Cardiac muscle cell (in vitro differentiated cells and primary cell): ENCODE measurements at regions not wholly inside any gene's neighbourhood (a gene's known extent, or its start where the extent isn't known, plus 50 kb on each side); places are given as distances from the start of the nearest gene placed in this dataset.

ENCODE experiments used
- DNase-seq, 2 donors: peaks; one replicate each; pipeline versions ENCODE4 v3.0.0 to v3.0.0-alpha.2; 2010 to 2017; ENCODE audit warnings: low read depth in 1 of 2, low spot score in 1 of 2
- H3K27ac ChIP-seq: fragments of 200-600 bp; sonication (generic); 2 replicates; pipeline ENCODE4 v1.5.1; 2016
- H3K27me3 ChIP-seq: fragments of 200-600 bp; sonication (generic); 2 replicates; pipeline ENCODE4 v1.6.0; 2016; ENCODE audit warnings: control low read depth
- H3K36me3 ChIP-seq: fragments of 200-600 bp; sonication (generic); 2 replicates; pipeline ENCODE4 v1.5.1; 2016; ENCODE audit warnings: control low read depth
- H3K4me1 ChIP-seq: fragments of 200-600 bp; sonication (generic); 2 replicates; pipeline ENCODE4 v1.8.1; 2017; ENCODE audit warnings: low read depth, mild to moderate bottlenecking, mixed run types
- H3K4me3 ChIP-seq: fragments of 200-600 bp; sonication (generic); 2 replicates; pipeline ENCODE4 v1.5.1; 2016; ENCODE audit warnings: mild to moderate bottlenecking
- H3K9me3 ChIP-seq: fragments of 200-600 bp; sonication (generic); 2 replicates; pipeline ENCODE4 v1.5.1; 2017; ENCODE audit warnings: low read depth, mild to moderate bottlenecking, control low read depth
- TF ChIP-seq, protein P1 (sequence below): IDR thresholded peaks from 2 replicates; pipeline ENCODE4 v1.5.1; 2012; ENCODE audit warnings: low read depth, mild to moderate bottlenecking, low read length

DNA sequence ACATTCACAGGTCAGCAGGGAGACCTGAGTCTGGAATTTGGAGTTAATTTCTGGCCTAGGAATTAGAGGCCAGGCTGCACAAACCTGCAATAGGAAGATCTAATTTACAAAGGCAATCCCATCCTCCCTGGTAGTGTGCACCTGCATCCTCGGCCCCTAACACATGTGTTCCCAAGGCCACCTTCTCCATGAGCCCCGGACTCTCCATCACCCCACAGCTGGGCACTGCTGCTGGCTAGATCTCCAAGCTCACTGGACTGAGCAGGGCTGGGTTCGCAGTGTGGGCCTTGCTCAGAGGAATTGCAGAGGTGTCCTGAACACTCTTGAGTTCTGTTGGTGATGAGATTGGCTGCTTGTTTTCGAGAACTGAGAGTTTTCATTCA, 162.6 kb upstream of the TWIST2 start:
- no peaks in the 10 kb centered on the region for H3K4me1 ChIP-seq
- TF ChIP-seq, protein P1, sequence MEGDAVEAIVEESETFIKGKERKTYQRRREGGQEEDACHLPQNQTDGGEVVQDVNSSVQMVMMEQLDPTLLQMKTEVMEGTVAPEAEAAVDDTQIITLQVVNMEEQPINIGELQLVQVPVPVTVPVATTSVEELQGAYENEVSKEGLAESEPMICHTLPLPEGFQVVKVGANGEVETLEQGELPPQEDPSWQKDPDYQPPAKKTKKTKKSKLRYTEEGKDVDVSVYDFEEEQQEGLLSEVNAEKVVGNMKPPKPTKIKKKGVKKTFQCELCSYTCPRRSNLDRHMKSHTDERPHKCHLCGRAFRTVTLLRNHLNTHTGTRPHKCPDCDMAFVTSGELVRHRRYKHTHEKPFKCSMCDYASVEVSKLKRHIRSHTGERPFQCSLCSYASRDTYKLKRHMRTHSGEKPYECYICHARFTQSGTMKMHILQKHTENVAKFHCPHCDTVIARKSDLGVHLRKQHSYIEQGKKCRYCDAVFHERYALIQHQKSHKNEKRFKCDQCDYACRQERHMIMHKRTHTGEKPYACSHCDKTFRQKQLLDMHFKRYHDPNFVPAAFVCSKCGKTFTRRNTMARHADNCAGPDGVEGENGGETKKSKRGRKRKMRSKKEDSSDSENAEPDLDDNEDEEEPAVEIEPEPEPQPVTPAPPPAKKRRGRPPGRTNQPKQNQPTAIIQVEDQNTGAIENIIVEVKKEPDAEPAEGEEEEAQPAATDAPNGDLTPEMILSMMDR: no peak
- H3K27me3 ChIP-seq: no peaks in the 10 kb centered on the region
- no peaks in the 10 kb centered on the region for H3K9me3 ChIP-seq
- DNase-seq: no peak
- no peak overlapping the region for H3K4me3 ChIP-seq
- H3K27ac ChIP-seq: no peak overlapping the region
- H3K36me3 ChIP-seq: no peaks in the 10 kb centered on the region

DNA sequence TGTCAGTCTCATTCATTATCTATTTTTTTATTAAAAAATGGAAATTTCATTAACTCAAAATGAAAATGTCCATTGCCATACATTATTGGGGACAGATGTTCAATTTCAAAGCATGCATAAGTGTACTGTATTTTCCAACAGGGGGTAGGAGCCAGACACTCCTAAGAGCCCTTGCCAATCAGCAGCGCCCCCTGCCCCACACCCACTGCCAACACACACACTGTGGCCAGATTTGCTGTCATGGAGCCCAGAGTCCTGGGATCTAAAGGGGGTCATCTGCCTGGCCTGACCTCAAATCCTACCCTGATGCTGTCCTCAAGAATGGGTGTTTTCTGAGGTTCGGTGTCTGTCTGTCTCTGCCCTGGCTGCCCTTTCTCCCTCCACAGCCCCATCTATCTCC, 162.2 kb upstream of the TWIST2 start:
- H3K27me3 ChIP-seq: no peaks in the 10 kb centered on the region
- no peaks in the 10 kb centered on the region for H3K9me3 ChIP-seq
- no peak for DNase-seq
- no peaks in the 10 kb centered on the region for H3K4me1 ChIP-seq
- TF ChIP-seq, protein P1: no peak
- no peak overlapping the region for H3K27ac ChIP-seq
- H3K36me3 ChIP-seq: no peaks in the 10 kb centered on the region
- no peak overlapping the region for H3K4me3 ChIP-seq

DNA sequence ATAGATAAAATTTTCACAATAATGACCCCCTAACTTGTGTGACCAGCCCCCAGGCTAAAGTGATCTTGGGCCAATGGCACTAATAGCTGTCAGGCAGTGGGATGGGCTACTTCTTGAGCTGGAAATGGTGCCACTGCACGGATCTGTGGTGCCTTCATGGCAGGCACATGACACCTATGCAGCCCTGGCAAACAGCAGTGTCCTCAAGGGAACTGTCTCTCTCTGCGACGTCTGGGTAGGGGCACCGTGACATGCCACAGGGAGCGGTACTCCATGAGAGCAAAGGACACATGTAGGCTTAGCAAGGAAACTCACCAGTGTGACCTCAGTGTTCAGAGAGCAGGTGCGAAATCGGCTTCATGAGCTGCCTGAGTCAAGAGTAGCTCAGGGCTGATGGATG, 161.7 kb upstream of the TWIST2 start:
- Histone ChIP-seq H3K27ac (no peak overlapping the region), H3K9me3 (no peaks in the 10 kb centered on the region), H3K4me3 (no peak overlapping the region), H3K4me1 (no peaks in the 10 kb centered on the region), H3K27me3 (no peaks in the 10 kb centered on the region), H3K36me3 (no peaks in the 10 kb centered on the region)
- TF ChIP-seq, protein P1: no peak
- DNase-seq: no peak

DNA sequence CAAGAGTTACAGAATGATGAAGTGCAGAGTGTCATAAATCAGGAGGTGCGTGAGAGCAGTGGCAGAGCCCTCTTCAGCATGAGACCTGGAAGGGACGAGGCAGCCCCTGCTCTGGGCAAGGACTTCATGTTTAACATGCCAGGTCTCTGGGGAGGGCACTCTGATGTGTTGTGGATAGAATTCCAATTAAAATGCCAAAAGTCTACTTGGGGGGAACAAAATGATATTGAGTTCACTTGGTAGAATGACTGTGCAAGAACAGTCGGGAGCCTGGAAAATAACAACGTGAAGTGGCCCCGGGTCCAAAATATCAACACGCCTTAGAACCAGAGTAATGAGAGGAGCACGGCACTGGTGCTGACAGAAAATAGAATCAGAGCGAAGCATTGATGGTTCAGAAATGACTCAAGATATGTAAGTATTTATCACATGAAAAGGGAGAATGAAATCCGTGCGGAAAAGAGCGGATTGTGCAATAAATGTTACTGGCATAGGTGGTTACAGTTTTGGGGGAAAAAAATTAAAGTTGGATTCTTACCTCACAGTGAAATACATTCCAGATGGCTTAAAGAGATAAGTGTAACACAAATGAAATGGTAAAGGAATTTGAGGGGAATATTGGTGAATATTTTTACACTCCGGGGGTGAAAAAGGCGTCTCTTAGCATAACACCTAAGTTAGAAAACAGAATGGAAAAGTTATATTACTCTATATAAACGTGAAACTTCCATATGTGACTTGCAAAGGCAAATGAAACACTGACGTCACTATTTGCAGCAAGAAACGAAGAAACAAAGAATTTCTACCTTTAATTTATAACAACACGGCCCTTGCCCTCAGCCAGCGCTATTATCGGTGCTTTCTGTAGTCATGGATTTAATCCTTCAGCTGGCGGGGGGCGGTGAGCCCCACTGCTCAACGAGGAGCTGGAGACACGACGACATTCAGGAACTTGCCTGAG, 159.4 kb upstream of the TWIST2 start:
- no peak for DNase-seq
- Histone ChIP-seq H3K27ac (no peak overlapping the region), H3K27me3 (no peaks in the 10 kb centered on the region), H3K4me3 (no peak overlapping the region), H3K36me3 (no peaks in the 10 kb centered on the region), H3K9me3 (no peaks in the 10 kb centered on the region), H3K4me1 (no peaks in the 10 kb centered on the region)
- TF ChIP-seq, protein P1: no peak

DNA sequence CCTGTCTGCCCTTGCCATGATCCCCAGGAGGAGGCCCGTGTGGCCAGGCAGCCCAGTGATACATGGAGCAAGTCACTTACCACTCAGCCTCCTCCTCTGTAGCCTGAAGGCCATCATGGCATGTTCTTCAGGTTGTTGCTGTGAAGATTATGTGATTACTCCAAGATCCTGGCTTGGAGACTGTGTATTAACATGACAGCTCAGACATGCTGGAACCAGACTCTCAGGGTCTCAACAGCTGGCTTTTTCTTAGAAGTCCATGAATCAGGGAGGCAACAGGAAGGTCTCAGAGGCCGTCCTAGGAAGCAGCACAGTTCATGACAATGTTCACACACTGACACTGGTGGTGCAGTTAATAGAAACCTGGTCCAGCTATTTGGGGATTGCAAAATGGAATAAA, 158.6 kb upstream of the TWIST2 start:
- TF ChIP-seq, protein P1: no peak
- Histone ChIP-seq H3K9me3 (no peaks in the 10 kb centered on the region), H3K27me3 (no peaks in the 10 kb centered on the region), H3K4me1 (no peaks in the 10 kb centered on the region), H3K27ac (no peak overlapping the region), H3K4me3 (no peak overlapping the region), H3K36me3 (no peaks in the 10 kb centered on the region)
- no peak for DNase-seq
